ENCODE measurements at regions not wholly inside any gene's neighbourhood (a gene's known extent, or its start where the extent isn't known, plus 50 kb on each side); places are given as distances from the start of the nearest gene placed in this dataset.

DNA sequence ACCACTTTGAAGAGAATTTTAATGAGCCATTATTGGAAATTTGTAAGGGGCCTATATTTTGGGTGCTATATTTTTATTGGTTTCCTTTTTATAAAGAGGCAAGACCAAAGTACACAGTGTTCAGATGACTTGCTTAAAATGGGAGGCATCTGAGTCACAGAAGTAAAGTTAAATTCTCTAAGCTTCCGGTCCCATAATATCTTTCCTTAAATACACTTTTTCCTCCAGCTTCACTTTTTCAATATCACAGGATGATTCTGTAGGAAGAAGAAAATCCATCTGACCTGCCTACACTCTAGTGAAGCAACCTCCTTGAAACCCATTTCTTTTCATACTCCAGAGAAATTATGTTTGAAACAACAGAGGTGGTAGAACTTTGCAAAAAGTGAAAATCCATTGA is 274.0 kb downstream of the PIK3R1 start:
- no peak for DNase-seq

DNA sequence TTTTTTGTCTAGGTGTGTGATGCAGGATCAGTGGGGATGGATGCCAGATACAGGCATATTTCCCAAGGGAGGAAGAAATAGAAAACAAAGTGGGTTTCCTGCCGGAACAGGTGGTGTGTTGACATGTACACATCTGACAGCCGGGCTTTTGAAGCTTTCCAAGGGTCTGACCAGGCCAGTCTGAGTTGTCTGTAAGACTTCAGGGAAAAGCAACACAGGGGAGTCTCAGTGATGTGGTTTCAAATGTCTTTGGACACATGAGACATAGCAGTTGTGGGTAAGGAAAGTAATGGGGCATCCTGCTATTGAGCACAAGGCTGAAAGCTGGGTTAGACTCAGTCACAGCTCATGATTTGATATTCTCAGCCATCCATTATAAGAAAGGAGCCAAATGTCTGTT is 274.9 kb downstream of the PIK3R1 start:
- DNase-seq = no peak

DNA sequence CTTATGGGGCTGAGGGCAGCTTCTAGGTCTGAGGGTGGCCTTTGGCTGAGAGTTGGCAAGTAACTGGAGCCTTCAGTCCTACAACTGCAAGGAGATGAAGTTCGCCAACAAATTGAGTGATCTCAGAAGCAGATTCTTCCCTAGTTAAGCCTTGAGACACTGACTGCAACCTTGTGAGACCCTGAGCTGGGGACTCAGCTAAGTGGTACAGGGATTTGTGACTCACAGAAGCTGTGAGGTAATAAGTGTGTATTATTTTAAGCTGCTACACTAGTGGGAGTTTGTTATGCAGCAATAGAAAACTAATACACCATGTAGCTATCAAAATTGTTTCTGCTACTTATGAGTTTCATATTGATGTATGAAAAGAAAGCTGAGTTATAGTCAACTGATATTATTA is 279.2 kb downstream of the PIK3R1 start:
- no peak for DNase-seq

DNA sequence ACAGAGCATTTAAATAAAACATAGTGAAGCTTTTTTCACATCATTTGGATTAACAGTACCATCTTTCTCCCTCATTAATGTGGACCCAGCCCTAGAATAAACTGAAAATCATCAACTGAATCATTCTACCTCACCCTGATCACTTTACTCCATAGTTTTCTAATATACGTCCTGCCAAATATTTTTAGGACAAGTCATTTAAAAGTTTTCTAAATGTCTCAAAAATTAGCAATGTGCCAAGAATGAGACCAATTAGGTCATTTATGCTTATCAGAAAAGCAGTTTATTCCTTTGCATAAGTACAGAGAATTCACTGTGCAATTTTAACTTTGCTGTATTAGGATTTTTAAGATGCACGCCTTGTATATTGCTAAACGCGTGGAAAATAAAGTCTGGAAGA is 284.4 kb downstream of the PIK3R1 start:
- no peak for DNase-seq

DNA sequence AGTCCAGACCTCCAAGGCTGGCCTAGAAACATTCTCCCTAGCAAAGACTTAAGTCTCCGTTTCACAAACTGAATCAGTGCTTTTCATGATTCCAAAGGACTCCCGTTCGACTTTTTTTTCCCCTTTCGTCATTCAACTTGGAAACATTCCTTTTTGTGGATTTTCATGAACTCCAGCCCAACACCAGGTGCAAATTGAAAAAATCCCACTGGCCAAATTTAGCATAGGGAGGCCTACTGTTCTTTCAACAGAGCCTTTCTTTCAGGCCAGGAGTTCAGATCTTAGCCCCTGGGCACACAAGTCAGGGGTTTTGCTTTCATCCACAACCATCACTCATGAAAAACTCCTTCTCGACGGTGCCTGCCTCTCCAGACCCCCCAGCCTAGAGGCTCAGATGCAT is 285.3 kb downstream of the PIK3R1 start:
- no peak for DNase-seq

DNA sequence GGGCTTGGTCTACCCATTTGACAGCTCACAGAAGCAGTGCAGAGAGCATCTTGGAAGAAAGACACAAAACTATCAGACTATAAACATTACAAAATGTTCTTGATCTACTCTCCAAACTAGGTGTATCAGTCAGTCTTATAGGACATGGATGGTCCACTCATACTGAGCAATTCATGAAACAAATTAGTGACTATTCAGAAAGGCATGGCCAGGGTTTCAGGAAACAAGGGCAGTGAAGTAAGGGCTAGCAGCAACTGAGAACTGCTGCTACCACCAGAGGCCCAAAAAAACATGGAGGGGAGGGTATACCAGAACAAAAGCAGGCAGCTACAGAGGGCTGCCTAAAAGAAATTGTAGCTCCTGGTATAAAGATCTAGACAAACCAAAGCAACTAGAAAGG is 287.0 kb downstream of the PIK3R1 start:
- no peak for DNase-seq

DNA sequence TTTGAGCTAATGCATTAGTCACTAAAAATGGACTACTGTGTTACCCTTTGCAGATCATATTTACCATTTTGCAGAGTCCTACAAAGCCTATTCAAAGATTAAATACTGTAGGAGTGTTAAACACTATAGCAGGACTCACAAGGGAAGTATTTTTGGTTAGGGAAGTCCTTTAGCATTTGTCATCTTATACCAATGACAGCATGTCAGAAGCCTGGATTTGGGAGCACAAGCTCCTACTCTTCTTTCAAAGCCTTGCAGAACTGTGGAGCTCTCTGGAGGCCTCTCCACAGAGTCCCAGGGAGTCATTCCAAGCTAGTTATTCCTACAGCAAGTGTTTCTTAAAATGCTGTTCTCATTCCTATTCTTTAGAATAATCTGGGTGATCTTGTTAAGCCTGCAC is 288.8 kb downstream of the PIK3R1 start:
- DNase-seq = no peak

DNA sequence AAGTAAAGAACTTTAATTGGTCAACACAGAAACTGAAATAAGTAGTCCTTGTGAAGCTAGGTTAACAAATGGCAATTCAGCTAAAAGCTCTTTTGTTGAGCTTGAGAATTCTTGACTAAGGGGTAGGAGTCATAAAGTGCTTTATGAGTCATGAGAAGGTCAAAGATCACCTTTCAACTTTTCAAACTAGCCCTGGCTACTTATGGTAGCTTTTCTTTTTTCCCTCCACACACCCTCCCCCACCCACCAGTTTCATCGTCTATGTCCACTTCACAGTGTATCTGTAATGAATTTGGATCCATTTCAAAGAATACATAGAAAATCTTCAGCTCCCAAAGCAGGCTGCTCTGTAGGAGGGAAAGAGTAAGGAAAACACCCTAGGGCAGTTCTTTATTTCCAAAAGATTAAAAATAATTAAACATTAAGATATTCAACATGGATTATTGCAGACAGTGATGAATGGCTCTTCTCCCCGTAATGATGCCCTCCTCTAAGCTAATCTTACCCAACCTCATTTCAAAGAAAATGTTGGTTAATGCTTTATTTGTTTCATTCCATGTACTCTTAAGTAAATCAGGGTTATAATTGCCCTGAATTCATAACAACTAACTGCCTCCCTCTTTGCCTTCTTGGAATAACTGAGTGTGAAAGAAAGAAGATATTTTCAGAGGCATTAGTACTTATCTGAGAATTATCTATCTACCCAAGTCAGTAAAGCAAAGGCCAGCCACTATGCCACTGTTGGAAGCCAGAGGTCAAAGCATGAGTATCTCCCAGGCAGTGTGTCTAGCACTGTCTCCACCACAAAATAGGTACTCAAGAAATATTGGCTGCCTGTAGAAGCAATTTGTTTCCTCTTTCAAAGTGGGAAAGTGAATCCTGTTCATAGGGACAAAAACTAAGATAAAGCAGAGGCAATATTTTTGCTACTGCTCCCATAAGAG is 290.6 kb downstream of the PIK3R1 start:
- DNase-seq = no peak

DNA sequence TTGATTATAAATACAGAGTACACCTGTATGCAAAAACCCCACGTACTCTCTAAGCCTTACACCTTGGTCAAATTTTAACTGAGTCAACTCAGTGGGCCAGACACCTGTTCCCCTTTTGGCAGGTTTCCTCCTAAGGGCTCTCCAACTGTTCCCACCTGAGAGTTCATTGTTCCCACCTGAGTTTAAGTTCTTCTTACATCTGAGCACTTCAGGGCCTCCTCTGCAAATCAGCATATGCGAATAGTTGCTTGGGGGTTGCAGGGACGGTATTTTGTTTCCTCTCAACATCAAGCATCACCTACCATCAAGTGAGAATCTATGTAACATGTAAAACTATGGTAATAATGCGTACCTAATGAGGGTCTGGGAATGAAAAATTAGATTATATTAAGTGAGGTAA is 300.0 kb downstream of the PIK3R1 start:
- DNase-seq = no peak

DNA sequence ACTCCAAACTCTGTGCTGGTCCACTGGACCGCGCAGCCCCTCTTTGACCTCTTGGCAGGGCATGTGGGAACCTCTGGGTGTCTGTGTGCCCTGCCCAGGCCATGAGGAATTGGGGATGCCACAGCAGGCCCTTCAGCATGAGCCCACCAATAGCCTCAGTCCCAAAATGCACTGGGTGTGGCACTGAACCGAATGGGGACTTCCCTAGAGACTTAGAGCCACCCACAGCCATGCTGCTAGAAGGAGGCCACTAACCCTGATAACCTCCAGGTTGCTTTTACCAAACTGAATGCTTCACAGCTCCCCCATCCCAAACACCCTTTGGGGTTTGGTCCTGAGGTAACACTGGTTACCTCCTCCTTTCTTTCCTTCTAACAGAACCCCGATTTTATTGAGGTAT is 302.7 kb downstream of the PIK3R1 start:
- DNase-seq = no peak

DNA sequence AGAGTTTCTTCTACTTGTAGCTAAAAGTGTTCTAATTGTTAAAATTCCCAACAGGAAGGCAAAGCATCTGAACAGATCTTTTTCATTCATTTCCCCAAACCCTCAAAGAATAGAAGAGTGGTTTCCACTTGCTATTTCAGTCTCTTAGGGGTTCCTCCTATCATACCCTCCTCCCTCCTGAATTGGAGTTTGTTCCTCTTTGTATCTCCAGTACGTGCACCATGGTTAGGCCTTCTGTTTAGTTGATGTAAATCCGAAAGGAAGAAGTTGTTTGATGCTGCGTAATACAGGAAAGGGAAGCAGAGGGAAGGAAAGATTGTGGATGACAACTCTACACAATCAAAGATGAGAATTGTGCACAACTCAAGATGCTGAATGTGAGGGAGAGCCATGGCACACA is 303.6 kb downstream of the PIK3R1 start:
- DNase-seq = no peak

DNA sequence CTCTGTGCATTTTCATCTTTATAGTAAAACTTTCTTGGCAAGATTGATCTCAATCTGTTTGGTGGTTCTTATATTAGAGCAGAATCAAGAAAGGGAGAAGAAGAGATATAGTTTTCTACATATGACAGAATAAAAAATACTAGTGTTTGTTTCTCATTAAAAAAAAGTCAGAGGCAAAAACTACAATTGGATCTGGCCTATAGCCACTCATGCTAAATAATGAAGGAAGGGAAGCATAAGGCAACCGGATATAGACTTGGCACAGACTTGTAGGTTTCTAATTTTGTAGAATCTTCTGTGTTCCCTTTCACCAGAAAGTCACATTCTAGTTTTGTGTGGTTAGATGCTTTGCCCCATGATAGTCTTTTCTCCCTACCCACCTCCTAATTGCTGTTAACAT is 306.2 kb downstream of the PIK3R1 start:
- DNase-seq = no peak

DNA sequence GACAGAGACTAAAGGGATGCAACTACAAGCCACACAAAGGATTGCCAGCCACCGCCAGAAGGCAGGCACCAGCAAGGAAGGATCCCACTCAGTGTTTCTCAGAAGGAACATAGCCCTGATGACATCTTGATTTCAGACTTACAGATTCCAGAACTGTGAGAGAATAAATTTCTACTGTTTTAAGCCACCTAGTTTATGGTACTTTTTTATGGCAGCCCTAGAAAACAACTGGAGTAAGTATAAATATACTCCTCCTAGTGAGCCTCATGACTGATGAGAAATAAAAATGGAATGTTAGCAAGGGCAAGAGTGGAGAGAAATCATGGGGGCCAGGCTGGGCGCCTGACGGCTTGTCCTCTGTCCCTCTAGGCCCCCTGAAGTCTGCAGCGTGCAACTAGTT is 307.3 kb downstream of the PIK3R1 start:
- DNase-seq = no peak

DNA sequence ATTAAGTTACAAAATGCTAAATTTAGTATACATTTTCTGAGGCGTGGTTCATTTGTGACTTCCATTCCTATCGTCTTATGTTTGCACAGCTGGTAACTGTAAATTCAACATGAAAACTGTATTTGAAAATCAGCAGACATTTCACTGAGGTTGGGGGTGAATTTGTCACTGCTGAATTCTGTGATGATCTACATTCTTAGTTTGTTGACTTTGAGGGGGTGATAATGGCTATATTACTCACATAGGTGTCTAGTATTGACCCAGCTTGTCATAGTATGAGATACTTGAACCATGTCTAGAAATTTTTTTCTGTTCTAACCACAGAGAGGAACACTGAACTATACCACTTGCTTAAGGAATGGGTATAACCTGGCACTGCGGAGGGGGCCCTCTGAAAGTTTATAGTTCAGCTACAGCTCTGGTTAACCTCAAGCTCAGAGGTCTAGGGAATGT is 313.3 kb downstream of the PIK3R1 start:
- DNase-seq = no peak

DNA sequence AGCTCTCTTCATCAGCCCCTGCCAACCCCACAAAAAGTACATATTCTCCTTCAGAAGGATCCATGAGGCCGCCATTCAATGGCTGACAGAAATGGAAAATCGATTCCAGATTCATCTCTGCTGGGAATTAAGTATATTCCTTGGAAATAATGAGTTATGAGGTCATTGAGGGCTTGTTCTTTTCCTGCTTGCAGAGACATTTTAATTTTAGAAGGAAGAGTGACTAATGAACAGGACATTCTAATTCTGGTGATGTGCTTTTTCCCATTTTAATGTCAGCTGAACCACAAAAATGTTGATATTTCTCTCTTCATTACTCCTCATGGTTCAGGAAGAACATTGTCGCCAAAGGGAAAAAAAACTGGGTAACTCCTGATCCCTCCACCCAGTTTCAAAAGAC is 314.0 kb downstream of the PIK3R1 start:
- DNase-seq = no peak

DNA sequence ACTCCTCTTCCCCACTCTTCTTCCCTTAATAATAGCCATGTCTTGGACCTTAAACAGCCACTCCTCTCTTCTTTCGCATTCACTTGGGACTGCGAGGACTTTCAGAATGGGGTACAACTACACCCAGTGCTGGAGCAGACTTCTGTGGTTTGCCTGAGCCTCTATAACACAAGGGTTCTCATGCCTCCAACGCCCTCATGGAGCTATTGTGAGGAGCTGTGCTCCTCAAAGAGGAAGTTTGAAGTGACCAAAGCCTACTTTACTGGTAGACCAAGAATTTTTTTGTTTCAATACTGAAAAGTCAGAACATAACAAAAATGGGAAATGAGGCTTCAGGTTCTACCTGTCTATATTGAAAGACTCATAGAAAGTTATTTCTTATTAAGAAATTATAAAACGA is 316.4 kb downstream of the PIK3R1 start:
- DNase-seq = no peak

DNA sequence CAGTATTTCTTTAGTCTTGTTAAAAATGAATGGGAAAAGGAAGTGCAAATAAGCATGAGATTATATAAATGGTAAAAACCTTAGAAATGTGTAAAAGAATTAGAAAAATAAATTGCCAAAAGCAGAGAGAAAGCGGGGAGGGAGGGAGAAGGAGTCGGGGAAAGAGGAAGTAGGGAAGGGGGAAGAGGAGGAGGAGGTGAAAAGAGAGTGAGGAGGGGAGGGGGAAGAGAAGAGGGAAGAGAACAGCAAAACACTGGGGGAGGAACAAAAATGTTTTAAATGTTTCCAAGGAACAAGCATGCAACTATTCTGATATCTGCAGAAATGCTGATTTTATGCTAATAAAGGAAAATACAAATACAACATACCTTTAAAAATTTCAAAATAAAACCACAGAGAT is 317.5 kb downstream of the PIK3R1 start:
- no peak for DNase-seq

DNA sequence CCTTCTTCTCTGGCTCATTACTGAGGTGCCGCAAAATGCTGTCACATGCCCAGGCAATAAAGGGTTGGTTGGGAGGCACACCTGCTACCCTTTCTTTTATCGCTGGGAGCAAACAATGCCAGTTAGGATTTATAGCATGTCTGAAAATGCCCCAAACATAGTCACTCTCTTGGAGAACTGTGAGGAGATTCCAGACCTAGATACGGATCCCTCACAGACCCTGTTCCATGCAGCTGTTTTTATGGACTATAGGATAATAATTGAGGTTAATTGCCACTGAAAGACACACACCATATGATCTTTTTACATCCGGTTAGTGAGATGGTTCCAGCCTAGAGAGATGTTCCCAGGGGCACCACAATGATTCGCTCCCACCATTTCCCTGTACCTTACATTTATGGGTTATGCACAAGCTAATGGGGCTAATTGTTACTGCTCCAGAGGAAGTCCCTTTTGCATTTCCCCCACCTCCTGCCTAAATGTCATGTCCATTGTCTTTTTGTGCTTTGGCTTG is 318.1 kb downstream of the PIK3R1 start:
- DNase-seq = no peak

DNA sequence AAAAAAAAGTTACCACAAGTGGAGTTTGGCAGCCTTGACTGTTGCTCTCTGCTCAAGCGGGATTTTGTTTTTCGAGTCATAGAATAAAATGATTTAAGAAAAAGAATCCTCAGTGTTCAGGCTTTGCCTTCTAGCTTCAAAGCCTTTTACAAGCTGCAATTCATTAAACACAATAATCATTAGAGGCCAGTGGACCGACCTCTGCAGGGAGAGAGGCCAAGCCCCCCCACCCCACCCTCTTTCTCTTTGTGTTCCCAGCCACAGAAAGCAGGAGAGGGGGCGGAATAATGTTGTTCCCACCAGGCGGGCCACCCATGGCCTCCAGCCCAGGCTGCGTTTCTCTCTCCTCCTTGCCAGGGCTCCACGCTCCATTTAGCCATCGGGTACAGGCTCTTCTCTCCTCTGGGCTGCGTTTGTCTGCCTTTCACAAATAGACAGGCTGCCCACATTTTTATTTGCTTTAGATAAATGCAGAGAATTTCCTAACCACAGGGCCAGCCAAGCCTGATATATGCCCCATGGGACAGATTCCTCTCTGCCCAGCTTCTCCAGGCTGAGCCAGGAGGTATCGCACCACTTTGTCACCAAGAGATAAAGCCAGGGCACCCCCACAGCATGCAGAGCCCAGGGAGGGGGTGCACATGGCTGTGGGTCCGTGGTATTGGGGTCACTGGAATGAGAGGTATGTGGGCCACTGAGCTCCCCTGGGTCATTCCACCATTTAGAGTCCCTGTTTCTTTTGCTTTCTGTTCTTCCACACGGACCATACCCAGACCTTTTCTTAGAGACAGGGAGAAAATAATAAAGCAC is 318.8 kb downstream of the PIK3R1 start:
- no peak for DNase-seq

DNA sequence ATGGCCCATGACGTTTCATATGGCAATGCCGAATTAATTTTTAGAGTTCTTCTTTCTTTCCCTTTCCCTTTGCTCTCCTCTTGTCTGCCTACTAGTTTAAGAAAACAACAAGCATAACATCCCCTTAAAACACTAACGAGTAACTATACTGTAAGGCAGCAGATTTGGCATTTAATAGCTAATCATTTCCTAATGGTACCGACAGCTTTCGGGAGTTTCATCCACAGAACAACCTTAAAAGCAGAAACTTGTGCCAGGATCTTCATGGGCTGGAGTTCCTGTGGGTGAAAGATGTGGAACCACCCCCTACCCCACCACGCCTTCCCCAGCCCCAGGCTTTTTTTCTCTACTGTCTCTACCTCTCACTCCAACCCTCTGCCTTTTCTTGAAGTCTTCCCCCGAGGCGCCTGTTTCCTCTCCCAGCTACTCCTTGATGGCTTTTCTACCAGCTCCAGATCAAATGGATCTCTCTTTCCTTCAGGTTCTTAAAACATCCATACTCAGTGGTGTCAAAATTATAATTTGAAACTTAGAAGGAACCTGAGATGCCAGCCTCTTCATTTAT is 319.5 kb downstream of the PIK3R1 start:
- DNase-seq = no peak

DNA sequence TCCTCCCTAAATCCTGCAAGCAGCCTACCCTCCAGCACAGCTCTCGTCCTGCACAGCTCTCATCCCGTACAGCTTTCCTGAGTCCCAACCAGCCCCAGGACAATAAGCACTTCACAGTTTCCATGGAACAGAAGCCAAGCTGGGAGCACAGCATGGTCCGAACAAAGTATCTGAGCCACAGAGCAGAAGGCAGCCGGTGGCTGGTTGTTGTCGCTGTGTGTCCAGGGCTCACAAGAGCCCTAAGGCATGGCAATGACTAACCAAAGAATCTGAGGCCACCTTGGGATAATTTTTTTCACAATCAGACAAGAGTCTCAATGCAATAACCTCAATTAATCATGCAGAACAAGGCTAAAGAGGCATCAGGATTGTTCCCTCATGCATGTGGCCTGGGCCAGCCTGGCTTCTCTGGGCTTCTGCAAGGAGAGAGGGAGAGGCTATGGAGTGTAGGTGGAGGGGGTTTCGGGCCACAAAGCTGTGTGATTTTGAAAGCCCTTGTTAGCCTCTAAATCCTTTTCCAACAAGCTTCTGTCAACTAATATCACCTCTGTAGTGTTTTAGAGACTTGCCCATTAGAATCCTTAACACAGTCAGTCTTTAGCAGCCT is 323.4 kb downstream of the PIK3R1 start:
- no peak for DNase-seq

DNA sequence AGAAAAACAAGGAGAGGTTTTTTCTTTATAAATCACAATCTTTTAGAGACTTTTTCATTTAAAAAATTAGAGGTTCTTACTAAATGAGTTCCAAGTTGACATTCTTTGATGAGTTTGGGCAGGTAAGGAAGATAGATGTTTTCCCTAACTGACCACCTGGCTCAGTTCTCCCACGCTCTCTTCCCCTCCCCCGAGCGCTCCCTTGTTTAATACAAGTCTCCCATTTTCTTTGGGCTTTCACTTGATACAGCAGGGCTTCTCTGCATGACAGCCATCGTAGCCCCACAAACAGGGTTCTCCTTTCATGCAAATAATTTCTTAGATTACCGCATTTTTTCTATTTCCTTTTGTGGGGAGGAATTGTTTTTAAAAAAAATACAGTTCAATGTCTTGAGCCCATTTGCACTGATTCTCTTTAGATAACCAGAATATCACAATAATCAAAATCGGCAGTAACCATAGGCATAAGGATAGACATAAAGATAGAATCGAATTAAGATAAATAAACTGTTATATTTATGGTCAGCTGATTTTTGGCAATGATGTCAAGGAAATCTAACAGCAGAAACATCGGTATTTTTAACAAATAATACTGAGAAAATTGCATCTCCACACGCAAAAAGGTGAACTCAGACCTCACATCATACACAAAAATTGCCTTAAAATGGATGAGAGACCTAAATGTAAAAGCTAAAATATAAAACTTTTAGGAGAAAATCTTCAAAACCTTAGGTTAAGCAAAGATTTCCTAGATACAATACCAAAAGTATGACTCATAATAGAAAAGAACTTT is 325.4 kb downstream of the PIK3R1 start:
- no peak for DNase-seq

Measured in cerebellar nuclear complex (tissue), 1 donor.